ENCODE measurements at regions not wholly inside any gene's neighbourhood (a gene's known extent, or its start where the extent isn't known, plus 50 kb on each side); places are given as distances from the start of the nearest gene placed in this dataset.

- no peak for TF ChIP-seq CTCF (IDR thresholded peaks at IDR 0.05)
- DNase-seq (ENCODE audit: low spot score) (no peak), ATAC-seq (ENCODE audit: low FRiP score) (no peak)
These were observed 148.6 kb upstream of the NSMCE3 start for GRCh38 chr15:29418178-29418577.

- no peak for TF ChIP-seq CTCF (IDR thresholded peaks at IDR 0.05)
- no peak for DNase-seq (ENCODE audit: low spot score)
These were observed 141.7 kb upstream of the NSMCE3 start for GRCh38 chr15:29411299-29411698.

GRCh38 chr15:29410338-29410737 is 140.7 kb upstream of the NSMCE3 start:
- no peak for TF ChIP-seq CTCF (IDR thresholded peaks at IDR 0.05)
- ATAC-seq (ENCODE audit: low FRiP score): no peak
- no peak for DNase-seq (ENCODE audit: low spot score)

More at GRCh38 chr15:29411299-29411698, 141.7 kb upstream of the NSMCE3 start:
- ATAC-seq (ENCODE audit: low FRiP score): no peak

- DNase-seq (ENCODE audit: low spot score) (no peak), ATAC-seq (ENCODE audit: low FRiP score) (no peak)
- no peak for TF ChIP-seq CTCF (IDR thresholded peaks at IDR 0.05)
These were observed 140.3 kb upstream of the NSMCE3 start for GRCh38 chr15:29409890-29410289.

- TF ChIP-seq CTCF (IDR thresholded peaks at IDR 0.05): no peak
- no peak for ATAC-seq (ENCODE audit: low FRiP score)
- DNase-seq (ENCODE audit: low spot score): no peak
These were observed 135.9 kb upstream of the NSMCE3 start for GRCh38 chr15:29405564-29405963.

GRCh38 chr15:29403772-29404171 is 134.2 kb upstream of the NSMCE3 start:
- no peak for DNase-seq (ENCODE audit: low spot score)
- ATAC-seq (ENCODE audit: low FRiP score): no peak
- no peak for TF ChIP-seq CTCF (IDR thresholded peaks at IDR 0.05)

- no peak for TF ChIP-seq CTCF (IDR thresholded peaks at IDR 0.05)
- no peak for ATAC-seq (ENCODE audit: low FRiP score)
These were observed 132.0 kb upstream of the NSMCE3 start for GRCh38 chr15:29401644-29402043.

More at GRCh38 chr15:29401644-29402043, 132.0 kb upstream of the NSMCE3 start:
- no peak for DNase-seq (ENCODE audit: low spot score)
